Chondrocyte (in vitro differentiated cells): ENCODE measurements at regions not wholly inside any gene's neighbourhood (a gene's known extent, or its start where the extent isn't known, plus 50 kb on each side); places are given as distances from the start of the nearest gene placed in this dataset.
"Not testable (repeated sequence)": the region's sequence is repeated elsewhere in the genome, so short reads cannot be mapped to it uniquely, and the experiment has no call there.

Source experiments
- DNase-seq: peaks from one replicate; pipeline ENCODE4 v3.0.0; 2021; ENCODE audit warnings: mixed read lengths, low spot score
- H3K27ac Mint-ChIP-seq: one replicate; pipeline ENCODE4 v1.8.0; 2021; ENCODE audit warnings: mild to moderate bottlenecking, moderate library complexity, mixed read lengths; ENCODE audit not compliant: unreplicated experiment
- H3K27me3 Mint-ChIP-seq: 2 replicates; pipeline ENCODE4 v1.8.0; 2021; ENCODE audit warnings: low read depth, mixed read lengths
- H3K36me3 Mint-ChIP-seq: 2 replicates; pipeline ENCODE4 v1.8.0; 2021; ENCODE audit warnings: low read depth, mixed read lengths
- H3K4me1 Mint-ChIP-seq: 2 replicates; pipeline ENCODE4 v1.8.0; 2021; ENCODE audit warnings: low read depth, mild to moderate bottlenecking, mixed read lengths
- H3K4me3 Mint-ChIP-seq: one replicate; pipeline ENCODE4 v1.8.0; 2021; ENCODE audit warnings: mild to moderate bottlenecking, moderate library complexity, mixed read lengths; ENCODE audit not compliant: unreplicated experiment
- H3K9me3 Mint-ChIP-seq: 2 replicates; pipeline ENCODE4 v1.8.0; 2021; ENCODE audit warnings: low read depth, mixed read lengths
- CTCF ChIP-seq: fragments of 200-600 bp; sonication (generic); IDR thresholded peaks from 2 replicates; pipeline ENCODE4 v1.5.0; 2021; ENCODE audit warnings: antibody characterized with exemption, mild to moderate bottlenecking, moderate library complexity

GRCh38 chr14:80024417-80024816 lies 186.9 kb downstream of the DIO2 start:
- Mint-ChIP-seq H3K9me3 (peaks cover 11% of the 10 kb centered on the region), H3K27ac (no peak overlapping the region)
- DNase-seq: no peak

DNA sequence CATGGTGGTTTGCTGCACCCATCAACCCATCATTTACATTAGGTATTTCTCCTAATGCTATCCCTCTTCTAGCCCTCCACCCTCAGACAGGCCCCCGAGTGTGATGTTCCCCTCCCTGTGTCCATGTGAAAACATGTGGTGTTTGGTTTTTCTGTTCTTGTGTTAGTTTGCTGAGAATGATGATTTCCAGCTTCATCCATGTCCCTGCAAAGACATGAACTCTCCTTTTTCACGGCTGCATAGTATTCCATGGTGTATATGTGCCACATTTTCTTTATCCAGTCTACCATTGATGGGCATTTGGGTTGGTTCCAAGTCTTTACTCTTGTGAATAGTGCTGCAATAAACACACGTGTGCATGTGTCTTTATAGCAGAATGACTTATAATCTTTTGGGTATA lies 192.8 kb downstream of the DIO2 start:
- not testable (repeated sequence) for H3K27me3 Mint-ChIP-seq

More at GRCh38 chr14:80024417-80024816, 186.9 kb downstream of the DIO2 start:
- no peak for TF ChIP-seq CTCF
- Mint-ChIP-seq H3K4me3 (no peak overlapping the region), H3K4me1 (peaks cover 4% of the 10 kb centered on the region), H3K27me3 (no peaks in the 10 kb centered on the region), H3K36me3 (peaks cover 4% of the 10 kb centered on the region)

GRCh38 chr14:80017795-80018194 lies 193.5 kb downstream of the DIO2 start:
- H3K9me3 Mint-ChIP-seq: peaks cover 12% of the 10 kb centered on the region
- no peak overlapping the region for H3K27ac Mint-ChIP-seq
- H3K27me3 Mint-ChIP-seq: no peaks in the 10 kb centered on the region

More for the DNA sequence above, 192.8 kb downstream of the DIO2 start:
- not testable (repeated sequence) for H3K36me3 Mint-ChIP-seq, H3K4me1 Mint-ChIP-seq, DNase-seq, H3K4me3 Mint-ChIP-seq, H3K27ac Mint-ChIP-seq
- peaks cover 14% of the 10 kb centered on the region for H3K9me3 Mint-ChIP-seq

DNA sequence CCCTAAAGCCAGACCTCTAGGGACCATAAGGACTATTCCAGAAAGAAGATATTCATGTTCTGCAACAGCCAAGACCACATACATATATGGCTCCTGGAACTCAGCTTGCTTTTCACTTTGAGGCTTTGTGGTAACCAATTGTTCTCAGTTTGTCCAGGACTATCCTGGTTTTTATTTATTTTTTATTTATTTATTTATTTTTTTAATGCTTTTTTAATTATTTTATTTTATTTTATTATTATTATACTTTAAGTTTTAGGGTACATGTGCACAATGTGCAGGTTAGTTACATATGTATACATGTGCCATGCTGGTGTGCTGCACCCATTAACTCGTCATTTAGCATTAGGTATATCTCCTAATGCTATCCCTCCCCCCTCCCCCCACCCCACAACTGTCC lies 201.1 kb downstream of the DIO2 start:
- not testable (repeated sequence) for H3K36me3 Mint-ChIP-seq, H3K4me1 Mint-ChIP-seq, H3K27me3 Mint-ChIP-seq, DNase-seq, H3K4me3 Mint-ChIP-seq, H3K27ac Mint-ChIP-seq
- peaks cover 11% of the 10 kb centered on the region for H3K9me3 Mint-ChIP-seq

More at GRCh38 chr14:80017795-80018194, 193.5 kb downstream of the DIO2 start:
- DNase-seq: no peak
- no peaks in the 10 kb centered on the region for H3K36me3 Mint-ChIP-seq
- H3K4me3 Mint-ChIP-seq: no peak overlapping the region
- H3K4me1 Mint-ChIP-seq: peaks cover 4% of the 10 kb centered on the region
- no peak for TF ChIP-seq CTCF

- Mint-ChIP-seq H3K27ac (no peak overlapping the region), H3K4me1 (no peaks in the 10 kb centered on the region), H3K4me3 (no peak overlapping the region), H3K9me3 (no peaks in the 10 kb centered on the region), H3K27me3 (no peaks in the 10 kb centered on the region), H3K36me3 (no peaks in the 10 kb centered on the region)
- DNase-seq: no peak
- TF ChIP-seq CTCF: no peak
Observed at GRCh38 chr14:80005561-80005960, 205.7 kb downstream of the DIO2 start.

DNA sequence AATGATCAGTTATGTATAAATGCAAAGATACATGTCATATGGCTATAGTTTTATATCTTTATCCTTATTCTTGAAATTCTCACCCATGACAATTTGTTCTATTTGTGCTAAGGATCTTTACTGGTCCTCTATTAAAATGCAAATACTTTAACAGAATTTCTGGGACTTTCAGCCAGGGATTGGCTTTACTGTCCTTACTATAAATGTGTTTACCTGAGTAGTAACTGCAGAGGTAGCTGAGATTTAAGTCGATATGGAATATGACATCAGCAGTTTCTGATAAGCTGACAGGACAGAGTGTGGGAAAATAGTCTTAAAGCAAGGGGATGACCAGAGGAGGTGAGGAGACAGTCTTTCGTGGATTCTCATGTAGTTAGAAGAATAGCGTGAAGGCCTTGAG lies 206.4 kb downstream of the DIO2 start:
- H3K36me3 Mint-ChIP-seq: no peaks in the 10 kb centered on the region
- TF ChIP-seq CTCF: no peak

More for the DNA sequence above, 206.4 kb downstream of the DIO2 start:
- Mint-ChIP-seq H3K27ac (no peak overlapping the region), H3K27me3 (no peaks in the 10 kb centered on the region), H3K4me1 (no peaks in the 10 kb centered on the region), H3K4me3 (no peak overlapping the region), H3K9me3 (no peaks in the 10 kb centered on the region)
- DNase-seq: no peak
